Activated CD8-positive, alpha-beta T cell treated with anti-CD3 and anti-CD28 coated beads for 36 hours (primary cell): ENCODE measurements at regions not wholly inside any gene's neighbourhood (a gene's known extent, or its start where the extent isn't known, plus 50 kb on each side); places are given as distances from the start of the nearest gene placed in this dataset.
"Not testable (repeated sequence)": the region's sequence is repeated elsewhere in the genome, so short reads cannot be mapped to it uniquely, and the experiment has no call there.

Source experiments
- ATAC-seq: fragments of 200-7000 bp; cut with Tn5 transposase; one replicate; pipeline ENCODE4 v1.10.0; 2021; ENCODE audit warnings: mild to moderate bottlenecking, moderate library complexity
- CTCF ChIA-PET: fragments of 350-600 bp; sonication (Branson Sonifier 250); formaldehyde crosslinking; loops from one replicate; lab custom pipeline; 2021; ENCODE audit warnings: antibody characterized with exemption; lab: Charles Lee
- POLR2A ChIA-PET: fragments of 350-600 bp; sonication (Branson Sonifier 250); formaldehyde crosslinking; loops from one replicate; lab custom pipeline; 2021; ENCODE audit warnings: antibody characterized with exemption; lab: Charles Lee
- DNase-seq: peaks from one replicate; pipeline ENCODE4 v3.0.0-alpha.2; 2020
- H3K27ac Mint-ChIP-seq: one replicate; pipeline ENCODE4 v1.8.0; 2021; ENCODE audit warnings: mild to moderate bottlenecking, mixed read lengths
- H3K27me3 Mint-ChIP-seq: one replicate; pipeline ENCODE4 v1.8.0; 2021; ENCODE audit warnings: mixed read lengths
- H3K36me3 Mint-ChIP-seq: one replicate; pipeline ENCODE4 v1.8.0; 2021; ENCODE audit warnings: low read depth, mixed read lengths
- H3K4me1 Mint-ChIP-seq: one replicate; pipeline ENCODE4 v1.8.0; 2021; ENCODE audit warnings: low read depth, mixed read lengths
- H3K4me3 Mint-ChIP-seq: one replicate; pipeline ENCODE4 v1.8.0; 2021; ENCODE audit warnings: mild to moderate bottlenecking, moderate library complexity, mixed read lengths
- H3K9me3 Mint-ChIP-seq: one replicate; pipeline ENCODE4 v1.8.0; 2021; ENCODE audit warnings: mixed read lengths
- intact Hi-C: fragments of 100-400 bp; cut with micrococcal nuclease; formaldehyde crosslinking; loops from one replicate; pipeline ENCODE4 v1.10.0; 2022
- TF ChIP-seq, protein P1 (sequence below): fragments of 200-600 bp; IDR thresholded peaks from one replicate; pipeline ENCODE4 v1.8.0; 2022; ENCODE audit warnings: antibody characterized with exemption, mild to moderate bottlenecking

DNA sequence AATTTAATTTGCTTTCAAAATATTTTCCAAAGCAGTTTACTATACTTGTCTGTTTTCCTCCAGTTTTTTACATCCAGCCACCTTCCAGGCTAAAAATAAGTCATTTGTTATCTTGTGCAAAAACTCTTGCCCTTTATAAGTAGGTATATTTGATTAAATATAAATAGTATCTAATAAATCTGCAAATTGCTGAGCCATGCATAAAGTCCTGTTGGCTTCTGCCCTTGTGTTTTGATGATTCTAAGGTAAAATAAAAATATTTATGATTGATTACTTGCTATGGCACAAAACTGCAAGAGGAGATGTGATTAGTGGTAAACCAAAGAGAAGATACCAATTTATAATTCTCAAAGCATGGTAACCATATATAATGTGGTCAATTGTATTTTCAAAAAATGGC is 1026.7 kb downstream of the EPHA3 start:
- ATAC-seq (no peak), DNase-seq (no peak)
- CTCF ChIA-PET: no interaction called here
- Mint-ChIP-seq H3K9me3 (peaks cover 6% of the 10 kb centered on the region), H3K4me3 (no peak overlapping the region), H3K36me3 (no peaks in the 10 kb centered on the region), H3K27ac (no peak overlapping the region), H3K27me3 (no peaks in the 10 kb centered on the region), H3K4me1 (no peaks in the 10 kb centered on the region)
- intact Hi-C loops: no loop called here
- POLR2A ChIA-PET: no interaction called here
- TF ChIP-seq, protein P1, sequence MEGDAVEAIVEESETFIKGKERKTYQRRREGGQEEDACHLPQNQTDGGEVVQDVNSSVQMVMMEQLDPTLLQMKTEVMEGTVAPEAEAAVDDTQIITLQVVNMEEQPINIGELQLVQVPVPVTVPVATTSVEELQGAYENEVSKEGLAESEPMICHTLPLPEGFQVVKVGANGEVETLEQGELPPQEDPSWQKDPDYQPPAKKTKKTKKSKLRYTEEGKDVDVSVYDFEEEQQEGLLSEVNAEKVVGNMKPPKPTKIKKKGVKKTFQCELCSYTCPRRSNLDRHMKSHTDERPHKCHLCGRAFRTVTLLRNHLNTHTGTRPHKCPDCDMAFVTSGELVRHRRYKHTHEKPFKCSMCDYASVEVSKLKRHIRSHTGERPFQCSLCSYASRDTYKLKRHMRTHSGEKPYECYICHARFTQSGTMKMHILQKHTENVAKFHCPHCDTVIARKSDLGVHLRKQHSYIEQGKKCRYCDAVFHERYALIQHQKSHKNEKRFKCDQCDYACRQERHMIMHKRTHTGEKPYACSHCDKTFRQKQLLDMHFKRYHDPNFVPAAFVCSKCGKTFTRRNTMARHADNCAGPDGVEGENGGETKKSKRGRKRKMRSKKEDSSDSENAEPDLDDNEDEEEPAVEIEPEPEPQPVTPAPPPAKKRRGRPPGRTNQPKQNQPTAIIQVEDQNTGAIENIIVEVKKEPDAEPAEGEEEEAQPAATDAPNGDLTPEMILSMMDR: no peak

- H3K9me3 Mint-ChIP-seq: peaks cover 4% of the 10 kb centered on the region
- DNase-seq (no peak), ATAC-seq (no peak)
- ChIA-PET CTCF (no interaction called here), POLR2A (no interaction called here)
- no peak overlapping the region for H3K27ac Mint-ChIP-seq
- H3K36me3 Mint-ChIP-seq: no peaks in the 10 kb centered on the region
- H3K4me3 Mint-ChIP-seq: no peak overlapping the region
- intact Hi-C loops: no loop called here
- H3K27me3 Mint-ChIP-seq: no peaks in the 10 kb centered on the region
- H3K4me1 Mint-ChIP-seq: no peaks in the 10 kb centered on the region
- TF ChIP-seq, protein P1: no peak
These were observed 1029.2 kb downstream of the EPHA3 start for GRCh38 chr3:90136456-90137191.

DNA sequence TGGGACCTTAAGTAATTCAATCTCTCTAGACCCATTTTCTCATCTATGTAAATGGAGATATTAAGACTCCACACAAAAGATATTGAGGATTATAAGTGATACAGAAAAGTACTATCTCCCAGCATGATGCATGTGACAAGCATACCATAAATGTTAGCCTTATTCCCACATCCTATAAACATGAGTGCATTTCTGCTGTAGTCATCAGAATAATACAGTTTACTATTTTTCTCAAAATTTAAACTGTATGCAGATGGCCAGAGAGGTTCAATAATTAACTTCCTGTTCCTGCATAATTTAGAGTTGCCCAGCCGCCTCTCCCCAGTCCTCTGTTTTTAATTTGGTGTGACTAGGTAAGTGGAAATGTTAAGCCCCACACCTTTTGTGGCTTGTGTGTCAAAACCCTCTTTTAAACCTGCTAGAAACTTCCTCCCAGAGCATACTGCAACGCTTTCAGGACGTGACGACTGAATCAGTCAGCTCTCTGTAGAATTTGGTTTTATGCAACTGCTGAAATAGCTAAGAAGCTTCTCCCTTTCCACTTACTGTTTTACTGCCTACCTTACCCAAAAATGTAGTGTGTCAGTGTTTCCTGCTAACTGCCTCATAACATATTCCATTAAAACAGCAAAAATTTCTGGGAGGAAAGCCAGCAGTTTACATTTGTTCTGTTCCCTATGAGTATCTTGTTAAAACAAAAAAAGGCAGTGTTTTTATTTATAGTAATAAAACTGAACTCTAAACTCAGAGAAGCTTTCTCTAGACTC is 1037.9 kb downstream of the EPHA3 start:
- H3K4me1 Mint-ChIP-seq: no peaks in the 10 kb centered on the region
- ATAC-seq (no peak), DNase-seq (no peak)
- no peak overlapping the region for H3K27ac Mint-ChIP-seq
- H3K4me3 Mint-ChIP-seq: no peak overlapping the region
- CTCF ChIA-PET: no interaction called here
- H3K9me3 Mint-ChIP-seq: peaks cover 6% of the 10 kb centered on the region
- H3K36me3 Mint-ChIP-seq: no peaks in the 10 kb centered on the region
- POLR2A ChIA-PET: no interaction called here
- intact Hi-C loops: no loop called here
- H3K27me3 Mint-ChIP-seq: no peaks in the 10 kb centered on the region
- TF ChIP-seq, protein P1: no peak

GRCh38 chr3:90180096-90180495 is 1072.7 kb downstream of the EPHA3 start:
- no peaks in the 10 kb centered on the region for H3K36me3 Mint-ChIP-seq
- H3K9me3 Mint-ChIP-seq: peaks cover 4% of the 10 kb centered on the region
- no peak overlapping the region for H3K4me3 Mint-ChIP-seq
- ATAC-seq (no peak), DNase-seq (no peak)
- ChIA-PET POLR2A (no interaction called here), CTCF (interaction anchor here (1.2 kb wide), 1 partner anchor 10 kb away, joined by 3 read pairs; no protein-coding TSS in a partner anchor)
- TF ChIP-seq, protein P1: no peak
- no peaks in the 10 kb centered on the region for H3K4me1 Mint-ChIP-seq
- no peak overlapping the region for H3K27ac Mint-ChIP-seq
- intact Hi-C loops: no loop called here
- H3K27me3 Mint-ChIP-seq: no peaks in the 10 kb centered on the region

- Mint-ChIP-seq H3K36me3 (no peaks in the 10 kb centered on the region), H3K4me1 (no peaks in the 10 kb centered on the region), H3K9me3 (peaks cover 4% of the 10 kb centered on the region), H3K4me3 (no peak overlapping the region), H3K27ac (no peak overlapping the region), H3K27me3 (no peaks in the 10 kb centered on the region)
- intact Hi-C loops: no loop called here
- TF ChIP-seq, protein P1: no peak
- DNase-seq (no peak), ATAC-seq (no peak)
- ChIA-PET POLR2A (no interaction called here), CTCF (interaction anchor here (1.2 kb wide), 1 partner anchor 10 kb away, joined by 3 read pairs; no protein-coding TSS in a partner anchor)
These were observed 1073.1 kb downstream of the EPHA3 start for GRCh38 chr3:90180543-90180942.

- CTCF ChIA-PET, intact Hi-C loops, H3K4me3 Mint-ChIP-seq, POLR2A ChIA-PET, DNase-seq, H3K36me3 Mint-ChIP-seq, H3K4me1 Mint-ChIP-seq, H3K9me3 Mint-ChIP-seq, H3K27me3 Mint-ChIP-seq, H3K27ac Mint-ChIP-seq: not testable (repeated sequence)
- ATAC-seq: peak; percentile 37
These were observed 1075.0 kb downstream of the EPHA3 start for GRCh38 chr3:90182291-90182976.
